NB4 (cell line): ENCODE measurements at regions not wholly inside any gene's neighbourhood (a gene's known extent, or its start where the extent isn't known, plus 50 kb on each side); places are given as distances from the start of the nearest gene placed in this dataset.

ENCODE experiments used
- POLR2A ChIP-seq: IDR thresholded peaks from 2 replicates; pipeline ENCODE4 v1.6.1; 2011; ENCODE audit warnings: mild to moderate bottlenecking; ENCODE audit not compliant: insufficient read length; ENCODE audit errors: extremely low read depth
- TF ChIP-seq, protein P1 (sequence below): IDR thresholded peaks from one replicate; pipeline ENCODE4 v1.5.1; 2012; ENCODE audit warnings: low read depth, low read length

DNA sequence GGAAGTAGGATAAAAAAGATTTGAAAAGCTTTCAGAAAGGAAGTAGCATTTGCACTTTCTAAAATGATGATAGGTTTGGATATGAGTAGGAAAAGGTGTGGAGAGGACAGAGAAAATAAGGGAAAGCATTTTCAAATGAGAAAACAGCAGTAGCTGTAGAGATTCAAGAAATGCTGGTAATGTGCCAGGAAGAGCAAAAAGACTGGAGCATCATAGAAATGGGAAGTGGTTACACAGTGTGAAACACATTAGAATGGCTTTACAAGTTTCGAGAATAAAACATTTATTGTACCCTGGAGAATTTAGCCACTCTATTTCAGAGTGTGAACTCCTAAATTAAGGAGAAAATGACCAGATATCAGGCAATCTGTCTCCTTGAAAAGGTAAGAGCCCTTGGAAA is 108.3 kb upstream of the CHL1 start:
- TF ChIP-seq POLR2A = no peak
- TF ChIP-seq, protein P1, sequence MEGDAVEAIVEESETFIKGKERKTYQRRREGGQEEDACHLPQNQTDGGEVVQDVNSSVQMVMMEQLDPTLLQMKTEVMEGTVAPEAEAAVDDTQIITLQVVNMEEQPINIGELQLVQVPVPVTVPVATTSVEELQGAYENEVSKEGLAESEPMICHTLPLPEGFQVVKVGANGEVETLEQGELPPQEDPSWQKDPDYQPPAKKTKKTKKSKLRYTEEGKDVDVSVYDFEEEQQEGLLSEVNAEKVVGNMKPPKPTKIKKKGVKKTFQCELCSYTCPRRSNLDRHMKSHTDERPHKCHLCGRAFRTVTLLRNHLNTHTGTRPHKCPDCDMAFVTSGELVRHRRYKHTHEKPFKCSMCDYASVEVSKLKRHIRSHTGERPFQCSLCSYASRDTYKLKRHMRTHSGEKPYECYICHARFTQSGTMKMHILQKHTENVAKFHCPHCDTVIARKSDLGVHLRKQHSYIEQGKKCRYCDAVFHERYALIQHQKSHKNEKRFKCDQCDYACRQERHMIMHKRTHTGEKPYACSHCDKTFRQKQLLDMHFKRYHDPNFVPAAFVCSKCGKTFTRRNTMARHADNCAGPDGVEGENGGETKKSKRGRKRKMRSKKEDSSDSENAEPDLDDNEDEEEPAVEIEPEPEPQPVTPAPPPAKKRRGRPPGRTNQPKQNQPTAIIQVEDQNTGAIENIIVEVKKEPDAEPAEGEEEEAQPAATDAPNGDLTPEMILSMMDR = no peak
